Endothelial cell of umbilical vein (primary cell): ENCODE measurements at regions not wholly inside any gene's neighbourhood (a gene's known extent, or its start where the extent isn't known, plus 50 kb on each side); places are given as distances from the start of the nearest gene placed in this dataset.

Source experiments
- BruUV-seq: library from RNA; stranded (reverse); fragments of 400-500 nt; replicated peaks from 2 replicates; lab custom pipeline; 2021; lab: Mats Ljungman, UMichigan
- CTCF ChIA-PET: fragments of 300-600, 350-600 bp; sonication (Branson Sonifier 250); formaldehyde crosslinking; loops from one replicate; lab custom pipeline; 2021; ENCODE audit warnings: antibody characterized with exemption, inconsistent platforms; lab: Charles Lee
- POLR2A ChIA-PET: fragments of 300-600, 350-600 bp; sonication (Branson Sonifier 250); formaldehyde crosslinking; loops from one replicate; lab custom pipeline; 2021; ENCODE audit warnings: antibody characterized with exemption, inconsistent platforms; lab: Charles Lee
- DNase-seq: peaks from one replicate; pipeline ENCODE4 v3.0.0-alpha.2; 2011; ENCODE audit warnings: low read depth, low spot score
- FAIRE-seq: peaks from 2 replicates; lab custom pipeline; 2011; peaks lifted over from hg19 to GRCh38; lab: Jason Lieb, UNC
- H2AFZ ChIP-seq: 2 replicates; pipeline ENCODE4 v1.6.0; 2012; ENCODE audit warnings: low read depth, low read length, control low read depth, inconsistent platforms
- H3K27ac ChIP-seq: 2 replicates; pipeline ENCODE4 v1.5.1; 2011; ENCODE audit warnings: low read depth, mild to moderate bottlenecking, control low read depth, low read length, moderate library complexity; ENCODE audit not compliant: insufficient read depth
- H3K27me3 ChIP-seq, 2 experiments: 2 replicates each; pipeline versions ENCODE4 v1.6.0 to v1.6.1; 2011; ENCODE audit warnings: low read length in 2 of 2, mixed read lengths in 1 of 2; ENCODE audit not compliant: control insufficient read depth in 2 of 2, insufficient read depth in 2 of 2
- H3K36me3 ChIP-seq, 2 experiments: 2 replicates in 1 of 2; 3 replicates in 1 of 2; pipeline ENCODE4 v1.5.1; 2011; ENCODE audit warnings: low read length in 2 of 2, mild to moderate bottlenecking in 1 of 2, moderate library complexity in 1 of 2; ENCODE audit not compliant: control insufficient read depth in 2 of 2, insufficient read depth in 2 of 2; ENCODE audit errors: extremely low read depth in 1 of 2
- H3K4me1 ChIP-seq: 3 replicates; pipeline ENCODE4 v1.5.1; 2011; ENCODE audit warnings: mild to moderate bottlenecking, low read length; ENCODE audit not compliant: control insufficient read depth, insufficient read depth; ENCODE audit errors: extremely low read depth
- H3K4me2 ChIP-seq: 2 replicates; pipeline ENCODE4 v1.6.1; 2011; ENCODE audit warnings: low read length, control low read depth, mixed read lengths; ENCODE audit not compliant: insufficient read depth
- H3K4me3 ChIP-seq, 3 experiments: fragments of 200-600 bp in 1 of 3; sonication (generic), shearing (Covaris generic) in 1 of 3; replicated peaks in 1 of 3; 2 replicates each; pipeline ENCODE4 v1.5.1; 2011 to 2016; ENCODE audit warnings: control low read depth in 3 of 3, low read length in 3 of 3, mild to moderate bottlenecking in 2 of 3, inconsistent platforms in 1 of 3, low read depth in 1 of 3, moderate library complexity in 1 of 3; ENCODE audit not compliant: insufficient read depth in 1 of 3
- H3K79me2 ChIP-seq: 2 replicates; pipeline ENCODE4 v1.6.0; 2012; ENCODE audit warnings: low read length, inconsistent platforms; ENCODE audit not compliant: control insufficient read depth, insufficient read depth
- H3K9ac ChIP-seq: replicated peaks from 2 replicates; pipeline ENCODE3; 2011; ENCODE audit warnings: low read length, control low read depth; ENCODE audit not compliant: insufficient read depth; ENCODE audit errors: extremely low read depth
- H3K9me1 ChIP-seq: replicated peaks from 3 replicates; pipeline ENCODE4 v1.6.0; 2011; ENCODE audit warnings: mild to moderate bottlenecking, low read length; ENCODE audit not compliant: control insufficient read depth, insufficient read depth; ENCODE audit errors: extremely low read depth
- H3K9me3 ChIP-seq: replicated peaks from 2 replicates; pipeline ENCODE4 v1.5.1; 2012; ENCODE audit warnings: low read length, inconsistent platforms; ENCODE audit not compliant: control insufficient read depth, insufficient read depth
- H4K20me1 ChIP-seq: replicated peaks from 2 replicates; pipeline ENCODE3; 2011; ENCODE audit warnings: mild to moderate bottlenecking, low read length; ENCODE audit not compliant: control insufficient read depth, insufficient read depth; ENCODE audit errors: extremely low read depth
- EZH2 ChIP-seq: IDR thresholded peaks from 2 replicates; pipeline ENCODE4 v1.6.1; 2012; ENCODE audit warnings: borderline replicate concordance, low read depth, mild to moderate bottlenecking, moderate library complexity, low read length, inconsistent platforms; ENCODE audit not compliant: severe bottlenecking
- GATA2 ChIP-seq: IDR thresholded peaks from 2 replicates; pipeline ENCODE4 v1.7.0; 2011; ENCODE audit warnings: low read depth, mild to moderate bottlenecking, moderate library complexity, mixed read lengths, low read length; ENCODE audit not compliant: insufficient read length, insufficient read depth
- JUN ChIP-seq: IDR thresholded peaks from 2 replicates; pipeline ENCODE4 v1.6.1; 2011; ENCODE audit warnings: borderline replicate concordance, low read depth; ENCODE audit not compliant: insufficient read length, insufficient read depth
- MAX ChIP-seq: IDR thresholded peaks from 2 replicates; pipeline ENCODE4 v1.6.1; 2011; ENCODE audit not compliant: insufficient read depth, insufficient read length
- MYC ChIP-seq: IDR thresholded peaks from one replicate; pipeline ENCODE4 v1.6.1; 2011; ENCODE audit warnings: mild to moderate bottlenecking, low read depth, low read length
- POLR2A ChIP-seq: IDR thresholded peaks from 2 replicates; pipeline ENCODE4 v1.6.1; 2012; ENCODE audit warnings: low read depth, mild to moderate bottlenecking, control low read depth, low read length
- POLR2AphosphoS5 ChIP-seq: IDR thresholded peaks from 2 replicates; pipeline ENCODE4 v1.6.1; 2012; ENCODE audit warnings: low read depth, mild to moderate bottlenecking, control low read depth, low read length, moderate library complexity; ENCODE audit not compliant: insufficient read depth
- dilution Hi-C: fragments of 300-500 bp; cut with MboI; formaldehyde crosslinking; loops from one replicate; pipeline ENCODE4 v1.15.0; 2019; ENCODE audit warnings: low sequenced_read_pairs; ENCODE audit not compliant: extremely low pct_ligation_motif_present
- intact Hi-C: fragments of 100-400 bp; cut with micrococcal nuclease; formaldehyde crosslinking; loops from one replicate; pipeline ENCODE4 v1.10.0; 2022
- TF ChIP-seq, protein P1 (sequence below), 2 donors: IDR thresholded peaks; 1 replicate in 1 of 2; 2 replicates in 1 of 2; pipeline ENCODE4 v1.5.1; 2011; ENCODE audit warnings: low read length in 2 of 2, mild to moderate bottlenecking in 2 of 2, moderate library complexity in 2 of 2, control low read depth in 1 of 2, inconsistent platforms in 1 of 2, low read depth in 1 of 2; ENCODE audit not compliant: insufficient read depth in 1 of 2; ENCODE audit errors: extremely low read depth in 1 of 2

- intact Hi-C loops: no loop called here
- dilution Hi-C loops: no loop called here
- no peak overlapping the region for H2AFZ ChIP-seq
- no peaks in the 10 kb centered on the region for H3K79me2 ChIP-seq
- no peak for TF ChIP-seq MAX
- TF ChIP-seq POLR2A: no peak
- no peak for TF ChIP-seq POLR2AphosphoS5
- BruUV-seq: no TSS peak
- H3K4me1 ChIP-seq: no peaks in the 10 kb centered on the region
- no peak overlapping the region for H3K9ac ChIP-seq
- FAIRE-seq: no peak
- no peak overlapping the region for H3K4me2 ChIP-seq
- no peak overlapping the region for H3K27ac ChIP-seq
- no peaks in the 10 kb centered on the region for H3K9me1 ChIP-seq
- no peaks in the 10 kb centered on the region for H4K20me1 ChIP-seq
- no peak for DNase-seq
- POLR2A ChIA-PET: no interaction called here
- CTCF ChIA-PET: no interaction called here
- no peaks in the 10 kb centered on the region for H3K9me3 ChIP-seq
- H3K36me3 ChIP-seq: no peaks in the 10 kb centered on the region
- H3K4me3 ChIP-seq: no peak overlapping the region
- H3K27me3 ChIP-seq: peaks cover 0 to 8% of the 10 kb centered on the region in 2 experiments
Observed at GRCh38 chr17:36736201-36737156, 135.1 kb downstream of the MRM1 start.

- no peak overlapping the region for H3K9ac ChIP-seq
- TF ChIP-seq MAX (no peak), EZH2 (no peak), POLR2AphosphoS5 (no peak), MYC (no peak), JUN (no peak), GATA2 (no peak), POLR2A (no peak)
- TF ChIP-seq, protein P1, sequence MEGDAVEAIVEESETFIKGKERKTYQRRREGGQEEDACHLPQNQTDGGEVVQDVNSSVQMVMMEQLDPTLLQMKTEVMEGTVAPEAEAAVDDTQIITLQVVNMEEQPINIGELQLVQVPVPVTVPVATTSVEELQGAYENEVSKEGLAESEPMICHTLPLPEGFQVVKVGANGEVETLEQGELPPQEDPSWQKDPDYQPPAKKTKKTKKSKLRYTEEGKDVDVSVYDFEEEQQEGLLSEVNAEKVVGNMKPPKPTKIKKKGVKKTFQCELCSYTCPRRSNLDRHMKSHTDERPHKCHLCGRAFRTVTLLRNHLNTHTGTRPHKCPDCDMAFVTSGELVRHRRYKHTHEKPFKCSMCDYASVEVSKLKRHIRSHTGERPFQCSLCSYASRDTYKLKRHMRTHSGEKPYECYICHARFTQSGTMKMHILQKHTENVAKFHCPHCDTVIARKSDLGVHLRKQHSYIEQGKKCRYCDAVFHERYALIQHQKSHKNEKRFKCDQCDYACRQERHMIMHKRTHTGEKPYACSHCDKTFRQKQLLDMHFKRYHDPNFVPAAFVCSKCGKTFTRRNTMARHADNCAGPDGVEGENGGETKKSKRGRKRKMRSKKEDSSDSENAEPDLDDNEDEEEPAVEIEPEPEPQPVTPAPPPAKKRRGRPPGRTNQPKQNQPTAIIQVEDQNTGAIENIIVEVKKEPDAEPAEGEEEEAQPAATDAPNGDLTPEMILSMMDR (IDR thresholded peaks at IDR 0.05; ENCODE audit: extremely low read depth in 1 of 2, insufficient read depth in 1 of 2, low read depth in 1 of 2, low read length in 2 of 2): no peak
- H3K27ac ChIP-seq: no peak overlapping the region
- no peaks in the 10 kb centered on the region for H3K36me3 ChIP-seq
- H3K9me3 ChIP-seq: no peaks in the 10 kb centered on the region
- no peak overlapping the region for H2AFZ ChIP-seq
- intact Hi-C loops (no loop called here), dilution Hi-C loops (no loop called here)
- POLR2A ChIA-PET: interaction anchor here (0.6 kb wide), 1 partner anchor 1530 kb away, joined by 4 read pairs; no protein-coding TSS in a partner anchor
- no peak overlapping the region for H3K4me2 ChIP-seq
- no peaks in the 10 kb centered on the region for H3K9me1 ChIP-seq
- no peak overlapping the region for H3K4me3 ChIP-seq
- no peak for FAIRE-seq
- BruUV-seq: no TSS peak
- H3K79me2 ChIP-seq: no peaks in the 10 kb centered on the region
- no peaks in the 10 kb centered on the region for H4K20me1 ChIP-seq
- CTCF ChIA-PET: interaction anchor here (0.8 kb wide), 1 partner anchor 16 kb away, joined by 3 read pairs; no protein-coding TSS in a partner anchor
- no peak for DNase-seq
- H3K4me1 ChIP-seq: no peaks in the 10 kb centered on the region
- H3K27me3 ChIP-seq: peaks cover 0 to 3% of the 10 kb centered on the region in 2 experiments
Observed at GRCh38 chr17:36739208-36739607, 137.8 kb downstream of the MRM1 start.
